Peyer's patch (tissue), 4 donors: ENCODE measurements at regions not wholly inside any gene's neighbourhood (a gene's known extent, or its start where the extent isn't known, plus 50 kb on each side); places are given as distances from the start of the nearest gene placed in this dataset.

Experiments
- DNase-seq, 3 donors: peaks; one replicate each; pipeline ENCODE4 v3.0.0-alpha.2; 2017 to 2019
- H3K27ac ChIP-seq, 4 donors: fragments of 200-600 bp; sonication (generic); one replicate each; pipeline ENCODE4 v1.5.1; 2016 to 2019
- H3K27me3 ChIP-seq, 2 donors: fragments of 200-600 bp; sonication (generic); one replicate each; pipeline ENCODE4 v1.5.1; 2019
- H3K36me3 ChIP-seq, 3 donors: fragments of 200-600 bp; sonication (generic); one replicate each; pipeline ENCODE4 v1.5.1; 2016 to 2019
- H3K4me1 ChIP-seq, 4 donors: fragments of 200-600 bp; sonication (generic); one replicate each; pipeline ENCODE4 v1.5.1; 2016 to 2019
- H3K4me3 ChIP-seq, 4 donors: fragments of 200-600 bp; sonication (generic); 1 replicate in 3 of 4; 2 replicates in 1 of 4; pipeline ENCODE4 v1.5.1; 2016 to 2019; ENCODE audit warnings: mild to moderate bottlenecking in 1 of 4
- H3K9me3 ChIP-seq, 4 donors: fragments of 200-600 bp; sonication (generic); one replicate each; pipeline ENCODE4 v1.5.1; 2016 to 2019; ENCODE audit warnings: mild to moderate bottlenecking in 1 of 4
- CTCF ChIP-seq, 6 experiments: fragments of 450-650 bp in 4 of 6; fragments of 200-600 bp in 2 of 6; sonication (generic) in 1 of 6; IDR thresholded peaks; one replicate each; pipeline ENCODE4 v1.5.1; 2017 to 2019; ENCODE audit warnings: antibody characterized with exemption in 6 of 6, mild to moderate bottlenecking in 3 of 6, moderate library complexity in 1 of 6
- POLR2A ChIP-seq, 2 donors: fragments of 450-650 bp; IDR thresholded peaks; one replicate each; pipeline ENCODE4 v1.5.1; 2017; ENCODE audit warnings: antibody characterized with exemption in 2 of 2, mild to moderate bottlenecking in 2 of 2, moderate library complexity in 2 of 2

GRCh38 chr6:14720411-14721102 lies 525.3 kb upstream of the JARID2 start:
- DNase-seq: no peak
- no peak for TF ChIP-seq CTCF (IDR thresholded peaks at IDR 0.05)
- TF ChIP-seq POLR2A (IDR thresholded peaks at IDR 0.05): no peak
- Histone ChIP-seq H3K4me1 (peaks cover 0 to 7% (median 3%) of the 10 kb centered on the region in 4 donors), H3K9me3 (no peaks in the 10 kb centered on the region), H3K4me3 (no peak overlapping the region), H3K36me3 (no peaks in the 10 kb centered on the region), H3K27ac (peak overlapping the region in 2 of 4 donors; percentile 24 to 62), H3K27me3 (no peaks in the 10 kb centered on the region)

- H3K4me1 ChIP-seq: peaks cover 0 to 7% (median 3%) of the 10 kb centered on the region in 4 donors
- no peaks in the 10 kb centered on the region for H3K27me3 ChIP-seq
- no peaks in the 10 kb centered on the region for H3K9me3 ChIP-seq
- peak overlapping the region in 1 of 4 donors; percentile 62 for H3K27ac ChIP-seq
- DNase-seq: no peak
- H3K4me3 ChIP-seq: no peak overlapping the region
- H3K36me3 ChIP-seq: no peaks in the 10 kb centered on the region
- TF ChIP-seq POLR2A (IDR thresholded peaks at IDR 0.05): no peak
- no peak for TF ChIP-seq CTCF (IDR thresholded peaks at IDR 0.05)
Measured at GRCh38 chr6:14721103-14721758, 524.6 kb upstream of the JARID2 start.

GRCh38 chr6:14722001-14722562 lies 523.8 kb upstream of the JARID2 start:
- no peak for DNase-seq
- Histone ChIP-seq H3K9me3 (no peaks in the 10 kb centered on the region), H3K27me3 (no peaks in the 10 kb centered on the region), H3K27ac (peak overlapping the region in 2 of 4 donors; percentile 37 to 71), H3K36me3 (no peaks in the 10 kb centered on the region), H3K4me1 (peaks cover 0 to 7% (median 3%) of the 10 kb centered on the region in 4 donors), H3K4me3 (no peak overlapping the region)
- TF ChIP-seq POLR2A (IDR thresholded peaks at IDR 0.05) (no peak), CTCF (IDR thresholded peaks at IDR 0.05) (no peak)

- no peak overlapping the region for H3K4me3 ChIP-seq
- H3K27me3 ChIP-seq: no peaks in the 10 kb centered on the region
- peak in 2 of 3 donors; percentile 73 to 81 for DNase-seq
- peaks cover 0 to 8% (median 3%) of the 10 kb centered on the region in 4 donors for H3K4me1 ChIP-seq
- peak overlapping the region in 2 of 4 donors; percentile 37 to 72 for H3K27ac ChIP-seq
- no peaks in the 10 kb centered on the region for H3K9me3 ChIP-seq
- H3K36me3 ChIP-seq: no peaks in the 10 kb centered on the region
- no peak for TF ChIP-seq POLR2A (IDR thresholded peaks at IDR 0.05)
- TF ChIP-seq CTCF (IDR thresholded peaks at IDR 0.05): no peak
Measured at GRCh38 chr6:14722704-14723103, 523.2 kb upstream of the JARID2 start.

GRCh38 chr6:14723535-14724086 lies 522.3 kb upstream of the JARID2 start:
- no peaks in the 10 kb centered on the region for H3K36me3 ChIP-seq
- no peaks in the 10 kb centered on the region for H3K27me3 ChIP-seq
- peaks cover 0 to 14% (median 3%) of the 10 kb centered on the region in 4 donors for H3K4me1 ChIP-seq
- TF ChIP-seq CTCF (IDR thresholded peaks at IDR 0.05) (no peak), POLR2A (IDR thresholded peaks at IDR 0.05) (no peak)
- H3K9me3 ChIP-seq: no peaks in the 10 kb centered on the region
- no peak overlapping the region for H3K4me3 ChIP-seq
- DNase-seq: no peak
- peak overlapping the region in 1 of 4 donors; percentile 72 for H3K27ac ChIP-seq
